HepG2 (cell line): ENCODE measurements at regions not wholly inside any gene's neighbourhood (a gene's known extent, or its start where the extent isn't known, plus 50 kb on each side); places are given as distances from the start of the nearest gene placed in this dataset.

Experiments
- ATAC-seq: fragments of 200-7000 bp; cut with Tn5 transposase; 3 replicates; pipeline ENCODE4 v1.9.1; 2020; ENCODE audit warnings: mild to moderate bottlenecking, moderate library complexity
- BruUV-seq: library from RNA; stranded (reverse); fragments of 400-500 nt; replicated peaks from 2 replicates; lab custom pipeline; 2021; lab: Mats Ljungman, UMichigan
- CTCF ChIA-PET: fragments of 300-600 bp; formaldehyde crosslinking; extraction: SDS; loops from one replicate; lab custom pipeline; 2021; ENCODE audit warnings: low total read pairs, inconsistent platforms, low intra/inter-chr PET ratio; lab: Yijun Ruan, JAX
- POLR2A ChIA-PET: fragments of 350-600 bp; sonication (Branson Sonifier 250); formaldehyde crosslinking; loops from one replicate; lab custom pipeline; 2020; ENCODE audit warnings: antibody characterized with exemption, inconsistent platforms; lab: Yijun Ruan, JAX
- DNase-seq: peaks from one replicate; pipeline ENCODE4 v3.0.0-alpha.2; 2015; ENCODE audit warnings: low spot score
- FAIRE-seq: peaks from 3 replicates; lab custom pipeline; 2011; peaks lifted over from hg19 to GRCh38; lab: Jason Lieb, UNC
- H2AFZ ChIP-seq: one replicate; pipeline ENCODE4 v1.6.1; 2011; ENCODE audit warnings: low read length, inconsistent platforms
- H3K27ac ChIP-seq: fragments of 300-600 bp; 3 replicates; pipeline ENCODE4 v1.8.0; 2011; ENCODE audit warnings: mixed run types, mild to moderate bottlenecking, mixed read lengths, low read length, inconsistent platforms; ENCODE audit not compliant: insufficient read depth; ENCODE audit errors: extremely low read length
- H3K27me3 ChIP-seq, 2 experiments: fragments of 200-600 bp in 1 of 2; 2 replicates in 1 of 2; 3 replicates in 1 of 2; pipeline versions ENCODE4 v1.6.0 to v1.8.0; 2011; ENCODE audit warnings: low read length in 2 of 2, mild to moderate bottlenecking in 2 of 2, moderate library complexity in 2 of 2, inconsistent platforms in 1 of 2; ENCODE audit not compliant: insufficient read depth in 2 of 2, control insufficient read depth in 1 of 2
- H3K36me3 ChIP-seq, 2 experiments: fragments of 200-600 bp in 1 of 2; replicated peaks in 1 of 2; 2 replicates in 1 of 2; 3 replicates in 1 of 2; pipeline versions ENCODE4 v1.5.1 to v1.8.0; 2011; ENCODE audit warnings: low read length in 2 of 2, inconsistent platforms in 1 of 2; ENCODE audit not compliant: insufficient read depth in 2 of 2, control insufficient read depth in 1 of 2
- H3K4me1 ChIP-seq: 2 replicates; pipeline ENCODE4 v1.5.1; 2012; ENCODE audit warnings: low read length, inconsistent platforms; ENCODE audit not compliant: insufficient read depth
- H3K4me2 ChIP-seq: 2 replicates; pipeline ENCODE4 v1.6.0; 2011; ENCODE audit warnings: low read depth, low read length, inconsistent platforms
- H3K4me3 ChIP-seq, 3 experiments: fragments of 200-600 bp in 1 of 3; sonication (generic), shearing (Covaris generic) in 1 of 3; replicated peaks in 1 of 3; 2 replicates each; pipeline ENCODE4 v1.5.1; 2011 to 2016; ENCODE audit warnings: low read length in 3 of 3, inconsistent platforms in 2 of 3, low read depth in 2 of 3, mild to moderate bottlenecking in 2 of 3, control low read depth in 1 of 3, mixed read lengths in 1 of 3; ENCODE audit not compliant: insufficient read depth in 1 of 3
- H3K79me2 ChIP-seq: one replicate; pipeline ENCODE4 v1.6.1; 2011; ENCODE audit warnings: low read length, inconsistent platforms; ENCODE audit not compliant: insufficient read depth
- H3K9ac ChIP-seq: 2 replicates; pipeline ENCODE4 v1.6.0; 2011; ENCODE audit warnings: mild to moderate bottlenecking, low read depth, low read length, inconsistent platforms; ENCODE audit not compliant: insufficient read depth
- H3K9me3 ChIP-seq: 2 replicates; pipeline ENCODE4 v1.5.1; 2012; ENCODE audit warnings: mild to moderate bottlenecking, low read length
- H4K20me1 ChIP-seq: 2 replicates; pipeline ENCODE4 v1.6.0; 2011; ENCODE audit warnings: inconsistent platforms, mild to moderate bottlenecking, low read length, moderate library complexity; ENCODE audit not compliant: insufficient read depth
- AKNA ChIP-seq: sonication (generic); formaldehyde crosslinking; IDR thresholded peaks from 2 replicates; pipeline ENCODE4 v1.4.0; 2020; ENCODE audit warnings: missing genetic modification reagents, borderline replicate concordance
- NR3C1 ChIP-seq: sonication (generic); formaldehyde crosslinking; IDR thresholded peaks from 2 replicates; pipeline ENCODE4 v1.4.0; 2020; ENCODE audit warnings: missing genetic modification reagents
- RELA ChIP-seq: sonication (generic); formaldehyde crosslinking; IDR thresholded peaks from 2 replicates; pipeline ENCODE4 v1.4.0; 2020; ENCODE audit warnings: missing genetic modification reagents
- RFXAP ChIP-seq: sonication (generic); formaldehyde crosslinking; IDR thresholded peaks from 2 replicates; pipeline ENCODE4 v1.4.0; 2020; ENCODE audit warnings: missing genetic modification reagents, borderline replicate concordance
- TP53 ChIP-seq: sonication (generic); formaldehyde crosslinking; conservative IDR thresholded peaks from 2 replicates; pipeline ENCODE4 v1.4.0; 2020; ENCODE audit warnings: missing genetic modification reagents
- ZBTB40 ChIP-seq, 2 experiments: fragments of 450-650 bp in 1 of 2; sonication (generic) in 1 of 2; formaldehyde crosslinking in 1 of 2; IDR thresholded peaks; 2 replicates each; pipeline versions ENCODE4 v1.6.1 to v1.8.0; 2016 to 2022; ENCODE audit warnings: antibody characterized with exemption in 1 of 2, mild to moderate bottlenecking in 1 of 2, missing genetic modification reagents in 1 of 2
- ZNF615 ChIP-seq: sonication (generic); formaldehyde crosslinking; IDR thresholded peaks from 2 replicates; pipeline ENCODE4 v1.5.0; 2020; ENCODE audit warnings: mild to moderate bottlenecking, missing genetic modification reagents, borderline replicate concordance
- WGBS: methylation state at CpG from one replicate; pipeline ENCODE4 v1.1.6; 2017; ENCODE audit warnings: low lambda C conversion rate; 5-methylcytosine and 5-hydroxymethylcytosine counted together
- in situ Hi-C: cut with HindIII; loops from 2 replicates; pipeline ENCODE4 v1.10.0; 2017; ENCODE audit warnings: low pct_unique_long_range_greater_than_20kb; ENCODE audit not compliant: extremely low pct_ligation_motif_present
- intact Hi-C: fragments of 100-400 bp; cut with micrococcal nuclease; formaldehyde crosslinking; loops from one replicate; pipeline ENCODE4 v1.10.0; 2022; ENCODE audit not compliant: unreplicated experiment

GRCh38 chr14:85106506-85106905, 423.4 kb upstream of the FLRT2 start:
- H3K79me2 ChIP-seq, result no peaks in the 10 kb centered on the region
- WGBS, result 0% methylated on average over 2 of the region's 2 CpGs
- no peak for DNase-seq
- no peaks in the 10 kb centered on the region for H3K4me1 ChIP-seq
- no peak for FAIRE-seq
- POLR2A ChIA-PET, result no interaction called here
- no peak overlapping the region for H2AFZ ChIP-seq
- intact Hi-C loops (no loop called here), in situ Hi-C loops (no loop called here)
- no peak overlapping the region for H3K4me3 ChIP-seq
- no peak overlapping the region for H3K4me2 ChIP-seq
- peaks cover 96% of the 10 kb centered on the region for H3K9me3 ChIP-seq
- H3K27ac ChIP-seq, result no peak overlapping the region
- CTCF ChIA-PET, result no interaction called here
- no peaks in the 10 kb centered on the region for H4K20me1 ChIP-seq
- no peaks in the 10 kb centered on the region for H3K27me3 ChIP-seq
- H3K36me3 ChIP-seq, result no peaks in the 10 kb centered on the region
- ATAC-seq, result no peak
- BruUV-seq, result no TSS peak
- no peak overlapping the region for H3K9ac ChIP-seq
- no peak for TF ChIP-seq ZNF615 (CRISPR knock-in tag)
- no peak for TF ChIP-seq RELA (CRISPR knock-in tag)
- no peak for TF ChIP-seq ZBTB40 (IDR thresholded peaks at IDR 0.05)
- no peak for TF ChIP-seq ZBTB40 (CRISPR knock-in tag; IDR thresholded peaks at IDR 0.05)
- TF ChIP-seq NR3C1 (CRISPR knock-in tag), result no peak
- no peak for TF ChIP-seq TP53
- TF ChIP-seq AKNA (CRISPR knock-in tag), result no peak
- no peak for TF ChIP-seq RFXAP
